Activated CD8-positive, alpha-beta memory T cell treated with anti-CD3 and anti-CD28 coated beads, Interleukin-2, amount 50 U/mL, for 48 hours (primary cell): ENCODE measurements at regions not wholly inside any gene's neighbourhood (a gene's known extent, or its start where the extent isn't known, plus 50 kb on each side); places are given as distances from the start of the nearest gene placed in this dataset.
A peak's percentile ranks its signal among the peaks of the same experiment; 100 is the strongest.
"Not testable (repeated sequence)": the region's sequence is repeated elsewhere in the genome, so short reads cannot be mapped to it uniquely, and the experiment has no call there.

Experiments used
- DNase-seq: peaks from one replicate; pipeline ENCODE4 v3.0.0-alpha.2; 2020

DNA sequence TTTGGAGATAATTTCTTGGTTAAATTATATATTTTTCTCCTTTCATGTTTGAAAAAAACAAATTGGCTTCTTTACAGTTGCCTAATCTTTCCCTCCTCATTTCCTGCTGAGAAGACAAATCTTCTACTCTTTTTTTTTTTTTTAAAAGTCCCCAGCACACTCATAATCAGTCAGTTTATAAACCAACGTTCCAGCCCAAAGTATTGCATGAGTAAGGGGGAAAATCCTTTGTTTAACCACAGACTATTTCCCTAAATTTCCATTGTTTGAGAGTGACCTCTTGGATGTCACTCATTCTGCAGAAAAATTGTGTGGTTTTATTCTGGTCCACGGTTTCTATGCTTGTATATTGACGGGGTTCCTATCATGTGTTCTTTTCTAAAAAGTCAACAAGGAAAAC is 55.1 kb upstream of the TLR4 start:
- DNase-seq: no peak

DNA sequence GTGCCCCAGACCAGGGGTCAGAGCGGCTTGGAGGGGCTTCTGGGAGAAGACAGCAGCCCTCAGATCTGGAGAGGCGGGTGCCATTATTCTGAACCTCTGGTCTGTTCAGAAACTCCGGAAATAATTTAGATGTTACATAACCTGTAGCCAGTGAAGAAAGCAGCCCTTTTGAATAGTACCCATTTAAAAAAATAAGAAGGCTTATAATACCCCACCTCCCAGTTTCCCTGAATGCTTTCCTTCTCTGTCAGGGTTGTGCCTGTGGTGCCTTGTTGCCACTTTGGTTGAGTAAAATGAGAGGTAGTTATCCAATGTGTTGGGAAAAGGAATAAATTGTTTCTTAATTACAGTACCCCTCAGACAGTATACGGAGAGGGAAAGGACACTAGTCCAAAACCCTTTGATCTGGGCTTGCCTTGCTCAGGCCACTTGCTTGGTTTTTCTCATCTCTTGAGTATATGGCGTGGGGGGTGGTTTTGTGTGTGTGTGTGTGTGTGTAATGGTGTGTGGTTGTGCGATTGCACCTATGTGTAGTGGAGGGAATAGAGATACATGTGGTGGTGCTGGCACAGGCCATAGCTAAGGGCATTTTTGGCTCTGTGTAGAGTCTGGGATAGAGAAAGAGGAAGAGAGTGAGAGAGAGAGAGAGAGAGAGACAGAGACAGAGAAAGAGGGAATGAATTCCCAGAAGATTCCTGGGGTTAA is 59.1 kb upstream of the TLR4 start:
- no peak for DNase-seq

DNA sequence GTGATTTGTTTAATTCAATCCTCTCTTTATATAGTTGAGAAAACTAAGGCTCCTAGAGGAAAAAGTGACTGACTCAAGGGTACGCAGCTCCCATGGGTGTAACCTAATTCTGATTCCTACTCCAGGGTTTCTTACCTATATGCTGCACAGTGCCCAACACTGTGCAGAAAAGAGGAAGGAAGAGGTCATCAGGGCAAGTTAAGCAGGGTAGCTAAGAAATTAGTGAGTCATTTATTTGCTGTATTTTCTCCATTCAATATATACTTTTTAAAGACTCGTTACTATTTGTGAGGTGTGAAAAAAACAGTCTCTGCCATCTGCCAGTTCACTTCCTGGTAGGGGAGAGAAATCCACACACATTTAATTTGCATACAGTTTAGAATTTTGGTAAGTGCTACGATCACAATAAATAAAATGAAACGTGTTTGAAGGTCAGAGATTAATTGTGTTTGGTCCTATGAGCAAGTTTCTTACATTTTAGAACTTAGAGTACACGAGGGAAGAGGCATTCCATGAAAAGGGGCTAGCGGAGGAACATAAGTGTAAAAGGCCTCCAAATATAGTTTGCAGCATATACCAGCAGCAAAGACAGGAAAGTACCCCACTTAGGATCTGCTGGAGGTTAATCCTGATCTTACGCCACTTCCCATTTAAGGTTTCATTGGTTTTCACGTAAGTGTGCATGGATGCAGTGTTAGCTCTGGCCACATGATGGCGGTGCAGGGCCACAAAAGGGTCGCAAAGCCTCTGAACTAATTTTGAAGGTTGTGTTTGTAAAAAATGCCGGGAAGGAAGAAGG is 59.9 kb upstream of the TLR4 start:
- peak; percentile 81 for DNase-seq

DNA sequence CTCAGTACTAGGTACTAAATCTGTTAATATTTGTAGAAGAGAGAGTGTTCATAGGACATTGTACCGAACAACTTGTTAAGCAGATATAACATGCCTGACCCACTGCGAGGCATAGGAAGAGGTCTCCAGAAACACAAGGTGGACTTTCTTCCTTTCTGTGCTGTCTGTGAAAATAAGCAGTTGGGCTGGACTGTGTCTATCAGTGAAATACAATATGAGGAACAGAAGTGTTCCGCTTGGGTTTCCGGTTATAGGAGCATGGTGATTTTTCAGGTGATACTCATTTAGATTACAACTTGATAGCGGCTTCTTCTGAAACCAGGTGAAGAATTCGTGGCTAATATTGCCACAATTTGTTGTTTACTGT is 60.9 kb upstream of the TLR4 start:
- no peak for DNase-seq

GRCh38 chr9:117642571-117643287 is 61.5 kb upstream of the TLR4 start:
- DNase-seq: not testable (repeated sequence)

DNA sequence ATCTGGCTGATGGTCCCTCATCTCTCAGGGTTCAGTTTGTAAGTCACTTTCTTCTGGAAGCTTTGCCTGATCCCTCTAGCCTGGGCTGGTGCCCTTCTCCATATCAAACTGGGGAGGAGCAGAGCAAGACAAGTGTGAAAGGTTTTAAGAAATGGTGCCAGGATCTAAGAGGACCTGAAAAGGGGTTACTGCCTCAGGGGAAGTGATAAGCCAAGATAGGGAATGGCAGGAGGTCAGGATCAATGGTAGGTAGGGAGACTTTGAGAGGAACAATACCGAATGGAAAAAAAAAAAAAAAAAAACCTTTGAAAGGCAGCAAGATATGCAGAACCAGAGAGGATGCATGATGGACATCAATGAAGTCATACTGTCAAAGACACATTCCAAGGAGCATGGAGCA is 67.5 kb upstream of the TLR4 start:
- no peak for DNase-seq

- no peak for DNase-seq
Measured at GRCh38 chr9:117625154-117625553, 79.0 kb upstream of the TLR4 start.

DNA sequence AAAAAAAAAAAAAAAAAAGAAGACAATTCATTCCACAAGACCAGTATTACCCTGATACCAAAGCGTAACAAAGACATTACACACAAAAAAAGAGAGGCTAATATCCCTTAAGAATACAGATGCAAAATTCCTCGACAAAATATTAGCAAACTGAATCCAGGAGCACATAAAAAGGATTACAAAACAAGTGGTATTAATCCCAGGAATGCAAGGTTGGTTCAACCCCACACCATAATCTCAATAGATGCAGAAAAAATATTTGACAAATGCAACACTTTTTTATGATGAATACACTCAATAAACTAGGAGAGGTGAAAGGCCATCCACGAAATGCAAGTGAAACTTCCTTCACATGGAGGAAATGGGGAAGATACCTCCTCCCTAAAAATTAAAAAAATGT is 80.1 kb upstream of the TLR4 start:
- DNase-seq: no peak

DNA sequence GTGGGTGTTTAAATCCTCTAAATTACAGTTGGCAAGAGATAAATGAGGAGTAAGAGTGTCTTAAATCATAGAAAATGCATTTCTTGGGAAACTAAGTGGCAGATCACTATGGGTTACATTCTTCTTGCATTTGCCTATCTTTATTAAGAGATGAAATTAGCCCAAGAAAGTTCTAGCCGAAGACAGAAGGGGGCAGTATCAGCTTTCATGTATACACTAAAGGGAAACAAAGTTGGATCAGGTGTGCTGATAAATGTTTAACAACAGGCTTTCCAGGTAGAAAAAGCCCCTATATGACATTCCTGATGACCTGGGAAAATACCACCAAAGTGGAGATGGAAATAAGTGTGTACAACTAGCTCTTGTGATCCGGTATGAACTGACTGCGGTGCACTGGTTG is 81.9 kb upstream of the TLR4 start:
- no peak for DNase-seq

DNA sequence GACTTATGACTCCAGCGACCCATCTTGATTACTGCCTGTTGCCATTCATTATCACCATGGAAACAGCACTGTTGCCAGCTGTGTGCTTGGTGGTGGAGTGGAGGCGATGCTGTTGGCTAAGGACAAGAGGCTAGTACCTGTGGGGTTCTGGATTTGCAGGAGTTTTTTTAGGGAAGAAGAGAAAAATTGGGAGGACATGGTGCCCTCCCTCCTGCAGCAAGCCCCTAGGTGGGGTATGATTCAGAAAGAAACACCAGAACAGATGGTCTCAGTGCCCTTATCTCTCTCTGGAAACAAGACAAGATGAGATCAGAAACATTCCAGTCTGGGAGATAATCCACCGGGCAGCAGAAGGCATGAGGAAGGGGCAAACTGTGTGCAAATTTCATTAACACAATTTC is 87.8 kb upstream of the TLR4 start:
- DNase-seq: no peak

GRCh38 chr9:117612317-117612716 is 91.9 kb upstream of the TLR4 start:
- DNase-seq: no peak

GRCh38 chr9:117597977-117598376 is 106.2 kb upstream of the TLR4 start:
- no peak for DNase-seq

DNA sequence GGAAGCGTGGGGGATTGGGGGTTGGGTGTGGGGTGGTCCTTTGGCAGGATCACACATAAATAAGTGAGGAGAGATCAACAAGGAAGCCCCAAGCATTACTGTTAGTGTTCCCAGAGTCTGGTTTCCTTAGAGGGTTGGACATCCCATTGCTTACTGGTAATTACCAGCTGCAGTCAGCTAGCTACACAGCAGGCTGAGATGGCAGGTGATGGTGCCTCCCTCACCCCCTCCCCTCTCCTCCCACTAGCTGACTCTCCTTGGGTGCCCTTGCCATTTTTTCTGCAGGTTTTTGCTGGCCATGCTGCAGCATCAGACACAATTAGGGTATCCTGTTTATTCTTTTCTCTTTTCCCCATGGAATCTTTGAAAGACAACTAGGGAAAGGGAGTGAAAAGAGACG is 107.5 kb upstream of the TLR4 start:
- no peak for DNase-seq

GRCh38 chr9:117595650-117596049 is 108.6 kb upstream of the TLR4 start:
- DNase-seq: no peak

DNA sequence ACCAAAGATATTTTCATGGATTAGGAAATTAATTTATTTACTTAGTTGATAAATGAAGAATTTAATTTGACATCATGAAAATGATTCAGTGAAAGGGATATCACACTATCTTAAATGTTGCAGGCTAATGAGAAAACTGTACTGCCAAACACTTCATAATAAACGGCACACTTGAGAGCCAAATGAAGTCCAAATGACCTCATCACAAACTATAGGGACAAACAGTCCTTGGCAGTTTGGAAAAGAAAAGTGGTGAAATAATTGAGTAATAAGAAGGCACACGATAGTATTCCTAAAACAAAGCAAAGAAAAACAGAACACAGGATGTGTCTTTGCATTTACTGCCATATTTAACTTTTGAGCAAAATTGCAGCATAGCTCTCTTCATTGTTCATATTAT is 116.9 kb upstream of the TLR4 start:
- DNase-seq: no peak

GRCh38 chr9:117574099-117574498 is 130.1 kb upstream of the TLR4 start:
- no peak for DNase-seq

DNA sequence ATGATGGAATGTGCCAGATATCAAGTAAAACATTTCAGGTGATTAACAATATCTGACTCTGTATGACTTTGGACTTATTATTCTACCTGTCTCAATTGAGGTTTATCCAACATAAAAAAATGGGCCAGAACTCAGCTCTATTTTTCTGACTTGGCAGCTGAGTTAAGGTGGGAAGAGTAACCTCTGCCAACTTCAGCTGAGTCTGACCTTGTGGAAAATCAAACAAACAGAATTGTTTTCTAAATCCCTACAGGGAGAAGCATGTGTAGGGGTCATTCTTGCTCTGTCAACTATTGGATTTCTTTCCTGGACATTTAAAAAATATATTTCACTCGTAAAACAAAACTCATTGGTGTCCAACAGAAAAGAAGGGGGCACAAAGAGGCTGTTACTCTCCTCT is 139.4 kb upstream of the TLR4 start:
- no peak for DNase-seq

DNA sequence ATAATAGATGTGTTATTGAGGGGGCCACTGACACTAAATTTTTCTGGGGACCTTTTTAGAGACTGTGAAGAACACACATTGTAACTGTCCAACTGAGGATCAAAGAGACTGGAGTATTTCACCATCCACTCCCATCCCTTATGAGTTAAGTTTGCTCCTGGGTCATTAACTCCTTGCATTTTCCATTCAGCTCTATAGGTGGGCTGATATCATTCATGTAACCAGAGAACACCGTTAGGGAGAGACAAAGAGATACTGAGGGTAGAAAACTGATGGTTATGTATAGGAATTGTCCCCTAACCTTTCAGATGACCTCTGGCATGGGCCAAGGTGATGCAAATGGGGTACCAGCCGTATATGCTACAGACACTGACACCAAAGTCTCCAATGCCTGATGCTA is 142.4 kb upstream of the TLR4 start:
- no peak for DNase-seq

GRCh38 chr9:117555964-117556629 is 141.2 kb upstream of the ASTN2 start:
- peak; percentile 61 for DNase-seq

DNA sequence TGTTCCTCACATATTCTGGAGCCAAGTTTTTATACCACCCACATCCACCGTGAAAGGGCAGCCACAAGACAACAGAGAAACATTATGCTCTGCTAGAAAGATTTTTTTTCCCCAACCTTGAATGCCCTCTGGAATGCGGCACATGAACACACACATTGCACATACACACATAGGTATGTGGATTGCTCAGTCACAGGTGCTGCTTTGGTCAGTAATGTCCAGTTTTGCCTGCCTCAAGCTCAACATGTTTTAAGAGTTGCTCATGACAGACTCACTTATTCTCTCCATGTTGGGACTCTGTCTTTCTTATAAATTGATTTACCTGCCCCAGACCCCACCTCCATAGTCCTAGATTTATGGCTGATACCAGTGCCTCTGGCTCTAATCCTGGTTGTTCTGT is 138.0 kb upstream of the ASTN2 start:
- DNase-seq: no peak

DNA sequence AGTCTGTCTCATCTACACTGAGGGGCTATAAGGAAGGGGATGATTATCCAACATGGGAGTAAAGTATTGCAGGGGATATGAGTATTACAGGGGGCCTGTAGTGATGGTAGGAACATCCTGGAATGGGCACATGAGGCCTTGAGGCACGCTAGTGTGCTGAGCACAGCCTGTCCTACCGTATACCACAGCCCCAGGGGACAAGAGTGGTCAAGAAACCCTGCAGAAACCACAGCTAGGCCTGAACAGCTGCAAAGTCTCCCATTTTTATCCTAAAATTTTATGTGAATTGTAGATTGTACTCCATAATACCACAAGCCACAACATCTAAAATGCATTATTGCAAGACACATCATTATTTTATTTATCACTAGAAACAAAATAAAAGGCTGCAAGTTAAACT is 136.3 kb upstream of the ASTN2 start:
- DNase-seq: no peak

DNA sequence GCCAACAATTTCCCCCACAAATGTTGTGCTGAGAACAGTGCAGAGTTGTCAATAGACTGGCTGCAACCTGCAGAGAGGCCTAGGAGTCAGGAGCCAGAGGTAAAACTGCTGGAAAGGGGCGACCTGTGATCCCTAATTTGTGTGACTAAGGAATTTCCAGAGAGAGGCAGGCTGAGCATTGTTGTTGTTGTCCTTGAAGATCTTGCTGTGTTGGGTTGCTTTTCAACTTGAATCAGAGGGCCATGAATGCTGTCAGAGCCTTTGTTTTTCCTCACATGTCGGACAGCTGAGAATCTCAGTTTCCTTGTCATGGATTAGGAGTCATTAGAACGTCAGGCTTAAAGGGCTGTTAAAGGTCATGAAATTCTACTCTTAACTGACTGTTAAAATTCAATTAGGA is 134.6 kb upstream of the ASTN2 start:
- no peak for DNase-seq

- DNase-seq: no peak
Measured at GRCh38 chr9:117548556-117548955, 133.7 kb upstream of the ASTN2 start.

- DNase-seq: no peak
Measured at GRCh38 chr9:117547904-117548303, 133.0 kb upstream of the ASTN2 start.
